HepG2 (cell line): ENCODE measurements at regions not wholly inside any gene's neighbourhood (a gene's known extent, or its start where the extent isn't known, plus 50 kb on each side); places are given as distances from the start of the nearest gene placed in this dataset.
"Not testable (repeated sequence)": the region's sequence is repeated elsewhere in the genome, so short reads cannot be mapped to it uniquely, and the experiment has no call there.

Experiments used
- ATAC-seq: fragments of 200-7000 bp; cut with Tn5 transposase; 3 replicates; pipeline ENCODE4 v1.9.1; 2020; ENCODE audit warnings: mild to moderate bottlenecking, moderate library complexity
- BruUV-seq: library from RNA; stranded (reverse); fragments of 400-500 nt; replicated peaks from 2 replicates; lab custom pipeline; 2021; lab: Mats Ljungman, UMichigan
- CTCF ChIA-PET: fragments of 300-600 bp; formaldehyde crosslinking; extraction: SDS; loops from one replicate; lab custom pipeline; 2021; ENCODE audit warnings: low total read pairs, inconsistent platforms, low intra/inter-chr PET ratio; lab: Yijun Ruan, JAX
- POLR2A ChIA-PET: fragments of 350-600 bp; sonication (Branson Sonifier 250); formaldehyde crosslinking; loops from one replicate; lab custom pipeline; 2020; ENCODE audit warnings: antibody characterized with exemption, inconsistent platforms; lab: Yijun Ruan, JAX
- DNase-seq: peaks from one replicate; pipeline ENCODE4 v3.0.0-alpha.2; 2015; ENCODE audit warnings: low spot score
- FAIRE-seq: peaks from 3 replicates; lab custom pipeline; 2011; peaks lifted over from hg19 to GRCh38; lab: Jason Lieb, UNC
- H2AFZ ChIP-seq: one replicate; pipeline ENCODE4 v1.6.1; 2011; ENCODE audit warnings: low read length, inconsistent platforms
- H3K27ac ChIP-seq: fragments of 300-600 bp; 3 replicates; pipeline ENCODE4 v1.8.0; 2011; ENCODE audit warnings: mixed run types, mild to moderate bottlenecking, mixed read lengths, low read length, inconsistent platforms; ENCODE audit not compliant: insufficient read depth; ENCODE audit errors: extremely low read length
- H3K27me3 ChIP-seq, 2 experiments: fragments of 200-600 bp in 1 of 2; 2 replicates in 1 of 2; 3 replicates in 1 of 2; pipeline versions ENCODE4 v1.6.0 to v1.8.0; 2011; ENCODE audit warnings: low read length in 2 of 2, mild to moderate bottlenecking in 2 of 2, moderate library complexity in 2 of 2, inconsistent platforms in 1 of 2; ENCODE audit not compliant: insufficient read depth in 2 of 2, control insufficient read depth in 1 of 2
- H3K36me3 ChIP-seq, 2 experiments: fragments of 200-600 bp in 1 of 2; replicated peaks in 1 of 2; 2 replicates in 1 of 2; 3 replicates in 1 of 2; pipeline versions ENCODE4 v1.5.1 to v1.8.0; 2011; ENCODE audit warnings: low read length in 2 of 2, inconsistent platforms in 1 of 2; ENCODE audit not compliant: insufficient read depth in 2 of 2, control insufficient read depth in 1 of 2
- H3K4me1 ChIP-seq: 2 replicates; pipeline ENCODE4 v1.5.1; 2012; ENCODE audit warnings: low read length, inconsistent platforms; ENCODE audit not compliant: insufficient read depth
- H3K4me2 ChIP-seq: 2 replicates; pipeline ENCODE4 v1.6.0; 2011; ENCODE audit warnings: low read depth, low read length, inconsistent platforms
- H3K4me3 ChIP-seq, 3 experiments: fragments of 200-600 bp in 1 of 3; sonication (generic), shearing (Covaris generic) in 1 of 3; replicated peaks in 1 of 3; 2 replicates each; pipeline ENCODE4 v1.5.1; 2011 to 2016; ENCODE audit warnings: low read length in 3 of 3, inconsistent platforms in 2 of 3, low read depth in 2 of 3, mild to moderate bottlenecking in 2 of 3, control low read depth in 1 of 3, mixed read lengths in 1 of 3; ENCODE audit not compliant: insufficient read depth in 1 of 3
- H3K79me2 ChIP-seq: one replicate; pipeline ENCODE4 v1.6.1; 2011; ENCODE audit warnings: low read length, inconsistent platforms; ENCODE audit not compliant: insufficient read depth
- H3K9ac ChIP-seq: 2 replicates; pipeline ENCODE4 v1.6.0; 2011; ENCODE audit warnings: mild to moderate bottlenecking, low read depth, low read length, inconsistent platforms; ENCODE audit not compliant: insufficient read depth
- H3K9me3 ChIP-seq: 2 replicates; pipeline ENCODE4 v1.5.1; 2012; ENCODE audit warnings: mild to moderate bottlenecking, low read length
- H4K20me1 ChIP-seq: 2 replicates; pipeline ENCODE4 v1.6.0; 2011; ENCODE audit warnings: inconsistent platforms, mild to moderate bottlenecking, low read length, moderate library complexity; ENCODE audit not compliant: insufficient read depth
- WGBS: methylation state at CpG from one replicate; pipeline ENCODE4 v1.1.6; 2017; ENCODE audit warnings: low lambda C conversion rate; 5-methylcytosine and 5-hydroxymethylcytosine counted together
- in situ Hi-C: cut with HindIII; loops from 2 replicates; pipeline ENCODE4 v1.10.0; 2017; ENCODE audit warnings: low pct_unique_long_range_greater_than_20kb; ENCODE audit not compliant: extremely low pct_ligation_motif_present
- intact Hi-C: fragments of 100-400 bp; cut with micrococcal nuclease; formaldehyde crosslinking; loops from one replicate; pipeline ENCODE4 v1.10.0; 2022; ENCODE audit not compliant: unreplicated experiment
- small RNA-seq, 3 experiments: library from RNA; depleted of rRNA; stranded (forward); fragments of <200 nt; gene quantifications; one replicate each; pipeline ENCODE3, GENCODE V24; 2012; ENCODE audit warnings: low read depth in 2 of 3, low replicate concordance in 1 of 3; ENCODE audit not compliant: insufficient read length in 3 of 3, insufficient read depth in 2 of 3

DNA sequence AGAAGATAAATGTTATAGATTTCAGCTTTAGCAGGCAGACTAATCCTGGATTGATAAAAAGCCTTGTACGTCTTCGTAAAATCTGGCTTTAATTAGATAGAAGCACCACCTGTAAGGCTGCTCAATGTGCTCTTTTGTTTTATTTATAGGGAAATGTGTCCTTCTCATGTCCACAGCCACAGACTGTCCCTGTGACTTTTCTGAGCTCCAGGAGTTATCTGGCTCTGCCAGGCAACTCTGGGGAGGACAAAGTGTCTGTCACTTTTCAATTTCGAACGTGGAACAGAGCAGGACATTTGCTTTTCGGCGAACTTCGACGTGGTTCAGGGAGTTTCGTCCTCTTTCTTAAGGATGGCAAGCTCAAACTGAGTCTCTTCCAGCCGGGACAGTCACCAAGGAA, 257.4 kb downstream of the SPATA31A7 start:
- H4K20me1 ChIP-seq, H3K4me3 ChIP-seq, H3K36me3 ChIP-seq, intact Hi-C loops, BruUV-seq, in situ Hi-C loops, H3K4me2 ChIP-seq, CTCF ChIA-PET, ATAC-seq, FAIRE-seq, H3K27me3 ChIP-seq, H3K79me2 ChIP-seq, H3K4me1 ChIP-seq, POLR2A ChIA-PET, H3K9ac ChIP-seq, DNase-seq, H3K27ac ChIP-seq, H2AFZ ChIP-seq, H3K9me3 ChIP-seq: not testable (repeated sequence)
- no CpG with 5 or more reads among the region's 10 CpGs for WGBS

DNA sequence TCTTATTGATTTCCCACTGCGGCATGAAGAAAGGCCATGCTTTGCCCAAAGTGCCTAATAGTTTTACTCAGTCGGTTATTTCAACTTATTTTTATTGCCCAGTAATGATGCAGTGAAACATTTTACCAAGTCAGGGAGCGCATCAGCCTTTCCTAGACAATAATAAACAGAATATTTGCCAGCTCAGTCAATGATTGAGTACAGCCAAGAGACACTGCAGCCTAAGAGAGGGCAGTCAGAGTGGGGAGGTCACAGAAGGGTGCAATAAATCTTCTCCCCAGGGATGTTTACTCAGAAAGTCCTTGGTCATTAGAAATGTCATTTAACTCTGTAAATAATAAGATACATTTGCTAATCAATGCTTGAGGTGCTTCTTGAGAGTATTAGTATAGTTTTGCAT, 271.0 kb downstream of the SPATA31A7 start:
- H3K4me3 ChIP-seq, H3K4me1 ChIP-seq, H3K79me2 ChIP-seq, ATAC-seq, H3K36me3 ChIP-seq, intact Hi-C loops, H3K9ac ChIP-seq, H2AFZ ChIP-seq, POLR2A ChIA-PET, H4K20me1 ChIP-seq, CTCF ChIA-PET, H3K9me3 ChIP-seq, FAIRE-seq, H3K27me3 ChIP-seq, H3K27ac ChIP-seq, BruUV-seq, in situ Hi-C loops, DNase-seq, H3K4me2 ChIP-seq: not testable (repeated sequence)
- WGBS, result no CpG with 5 or more reads among the region's 3 CpGs

Small RNA genes lying in the stretch of these regions (small RNA-seq; reads per million reads assigned to genes)
- 0 reads per million in 3 experiments for gene RN7SL462P
